HAP-1 (cell line): ENCODE measurements at regions not wholly inside any gene's neighbourhood (a gene's known extent, or its start where the extent isn't known, plus 50 kb on each side); places are given as distances from the start of the nearest gene placed in this dataset.
"Not testable (repeated sequence)": the region's sequence is repeated elsewhere in the genome, so short reads cannot be mapped to it uniquely, and the experiment has no call there.

Experiments used
- DNase-seq, 2 experiments: peaks; one replicate each; pipeline ENCODE4 v3.0.0-alpha.2; 2016 to 2020; ENCODE audit warnings: low spot score in 2 of 2
- H3K27me3 ChIP-seq: fragments of 250-450 bp; sonication (Bioruptor Pico); 2 replicates; pipeline ENCODE4 v1.5.1; 2020; ENCODE audit warnings: low read depth, mild to moderate bottlenecking, moderate library complexity
- H3K36me3 ChIP-seq: fragments of 250-450 bp; sonication (Bioruptor Pico); replicated peaks from 2 replicates; pipeline ENCODE4 v1.5.1; 2020; ENCODE audit warnings: mild to moderate bottlenecking
- H3K4me1 ChIP-seq: fragments of 250-450 bp; sonication (Bioruptor Pico); 2 replicates; pipeline ENCODE4 v1.5.1; 2020; ENCODE audit warnings: mild to moderate bottlenecking
- H3K4me3 ChIP-seq: fragments of 250-450 bp; sonication (Bioruptor Pico); 2 replicates; pipeline ENCODE4 v1.5.1; 2020; ENCODE audit warnings: mild to moderate bottlenecking, moderate library complexity
- H3K9me3 ChIP-seq: fragments of 250-450 bp; sonication (Bioruptor Pico); 2 replicates; pipeline ENCODE4 v1.5.1; 2020; ENCODE audit warnings: mild to moderate bottlenecking, moderate library complexity
- in situ Hi-C: fragments of 300-500 bp; cut with MboI; formaldehyde crosslinking; loops from 3 replicates; pipeline ENCODE4 v1.14.3; 2020; ENCODE audit warnings: low sequenced_read_pairs, inconsistent platforms, mixed read lengths

- Histone ChIP-seq H3K4me1 (no peaks in the 10 kb centered on the region), H3K27me3 (peaks cover 15% of the 10 kb centered on the region), H3K9me3 (no peaks in the 10 kb centered on the region), H3K4me3 (no peak overlapping the region), H3K36me3 (no peaks in the 10 kb centered on the region)
- DNase-seq = no peak
- in situ Hi-C loops = no loop called here
These were observed 129.6 kb downstream of the ZNF330 start for GRCh38 chr4:141350122-141350905.

- Histone ChIP-seq H3K27me3 (peaks cover 12% of the 10 kb centered on the region), H3K9me3 (no peaks in the 10 kb centered on the region), H3K4me3 (no peak overlapping the region), H3K4me1 (no peaks in the 10 kb centered on the region), H3K36me3 (no peaks in the 10 kb centered on the region)
- in situ Hi-C loops = no loop called here
- no peak for DNase-seq
These were observed 131.6 kb downstream of the ZNF330 start for GRCh38 chr4:141352331-141352730.

- Histone ChIP-seq H3K36me3 (no peaks in the 10 kb centered on the region), H3K4me1 (no peaks in the 10 kb centered on the region), H3K4me3 (no peak overlapping the region), H3K9me3 (no peaks in the 10 kb centered on the region), H3K27me3 (peaks cover 11% of the 10 kb centered on the region)
- DNase-seq = peak in 1 of 2 experiments; percentile 20
- in situ Hi-C loops = no loop called here
These were observed 132.3 kb downstream of the ZNF330 start for GRCh38 chr4:141352909-141353525.

- Histone ChIP-seq H3K4me3 (no peak overlapping the region), H3K4me1 (no peaks in the 10 kb centered on the region), H3K27me3 (peaks cover 8% of the 10 kb centered on the region; the same call in 1 of the 2 replicates), H3K36me3 (no peaks in the 10 kb centered on the region), H3K9me3 (no peaks in the 10 kb centered on the region)
- DNase-seq = no peak
- in situ Hi-C loops = no loop called here
These were observed 135.7 kb downstream of the ZNF330 start for GRCh38 chr4:141356321-141356962.

- Histone ChIP-seq H3K36me3 (no peaks in the 10 kb centered on the region), H3K9me3 (no peaks in the 10 kb centered on the region), H3K4me3 (no peak overlapping the region), H3K4me1 (no peaks in the 10 kb centered on the region), H3K27me3 (peaks cover 7% of the 10 kb centered on the region; the same call in 1 of the 2 replicates)
- no peak for DNase-seq
- in situ Hi-C loops = no loop called here
These were observed 136.3 kb downstream of the ZNF330 start for GRCh38 chr4:141356963-141357335.

- H3K36me3 ChIP-seq, H3K9me3 ChIP-seq, DNase-seq, H3K4me1 ChIP-seq, H3K4me3 ChIP-seq, H3K27me3 ChIP-seq, in situ Hi-C loops: not testable (repeated sequence)
These were observed 147.5 kb downstream of the ZNF330 start for GRCh38 chr4:141368241-141368640.

- no peaks in the 10 kb centered on the region for H3K4me1 ChIP-seq
- no peak for DNase-seq
- no peaks in the 10 kb centered on the region for H3K27me3 ChIP-seq
- no peak overlapping the region for H3K4me3 ChIP-seq
- no peaks in the 10 kb centered on the region for H3K9me3 ChIP-seq
- no peaks in the 10 kb centered on the region for H3K36me3 ChIP-seq
- in situ Hi-C loops = no loop called here
These were observed 150.5 kb downstream of the ZNF330 start for GRCh38 chr4:141371206-141371605.

- no peaks in the 10 kb centered on the region for H3K27me3 ChIP-seq
- in situ Hi-C loops = no loop called here
- no peak for DNase-seq
- H3K36me3 ChIP-seq = no peaks in the 10 kb centered on the region
- no peaks in the 10 kb centered on the region for H3K9me3 ChIP-seq
- no peaks in the 10 kb centered on the region for H3K4me1 ChIP-seq
- no peak overlapping the region for H3K4me3 ChIP-seq
These were observed 155.2 kb downstream of the ZNF330 start for GRCh38 chr4:141375855-141376254.

- Histone ChIP-seq H3K27me3 (no peaks in the 10 kb centered on the region), H3K9me3 (no peaks in the 10 kb centered on the region), H3K4me3 (no peak overlapping the region), H3K36me3 (no peaks in the 10 kb centered on the region), H3K4me1 (no peaks in the 10 kb centered on the region)
- in situ Hi-C loops = no loop called here
- DNase-seq = no peak
These were observed 156.1 kb downstream of the ZNF330 start for GRCh38 chr4:141376769-141377168.

- no peaks in the 10 kb centered on the region for H3K27me3 ChIP-seq
- no peaks in the 10 kb centered on the region for H3K9me3 ChIP-seq
- H3K36me3 ChIP-seq = no peaks in the 10 kb centered on the region
- H3K4me3 ChIP-seq = no peak overlapping the region
- in situ Hi-C loops = no loop called here
- DNase-seq = no peak
- H3K4me1 ChIP-seq = no peaks in the 10 kb centered on the region
These were observed 166.6 kb downstream of the ZNF330 start for GRCh38 chr4:141387299-141387698.

- in situ Hi-C loops = no loop called here
- H3K36me3 ChIP-seq = no peaks in the 10 kb centered on the region
- H3K4me3 ChIP-seq = no peak overlapping the region
- H3K4me1 ChIP-seq = no peaks in the 10 kb centered on the region
- DNase-seq = no peak
- no peaks in the 10 kb centered on the region for H3K9me3 ChIP-seq
- H3K27me3 ChIP-seq = no peaks in the 10 kb centered on the region
These were observed 167.8 kb downstream of the ZNF330 start for GRCh38 chr4:141388481-141388880.

GRCh38 chr4:141389649-141390048, 169.0 kb downstream of the ZNF330 start:
- no peaks in the 10 kb centered on the region for H3K4me1 ChIP-seq
- no peaks in the 10 kb centered on the region for H3K27me3 ChIP-seq
- in situ Hi-C loops = no loop called here
- no peak for DNase-seq
- H3K36me3 ChIP-seq = no peaks in the 10 kb centered on the region
- H3K9me3 ChIP-seq = no peaks in the 10 kb centered on the region
- H3K4me3 ChIP-seq = no peak overlapping the region

- no peak overlapping the region for H3K4me3 ChIP-seq
- H3K4me1 ChIP-seq = no peaks in the 10 kb centered on the region
- no peaks in the 10 kb centered on the region for H3K36me3 ChIP-seq
- no peaks in the 10 kb centered on the region for H3K9me3 ChIP-seq
- no peak for DNase-seq
- in situ Hi-C loops = no loop called here
- no peaks in the 10 kb centered on the region for H3K27me3 ChIP-seq
These were observed 169.9 kb downstream of the ZNF330 start for GRCh38 chr4:141390571-141390970.

- Histone ChIP-seq H3K27me3 (no peaks in the 10 kb centered on the region), H3K4me1 (no peaks in the 10 kb centered on the region), H3K9me3 (no peaks in the 10 kb centered on the region), H3K36me3 (no peaks in the 10 kb centered on the region), H3K4me3 (no peak overlapping the region)
- in situ Hi-C loops = no loop called here
- DNase-seq = no peak
These were observed 170.6 kb downstream of the ZNF330 start for GRCh38 chr4:141391293-141391692.
